HCT116 (cell line): ENCODE measurements at regions not wholly inside any gene's neighbourhood (a gene's known extent, or its start where the extent isn't known, plus 50 kb on each side); places are given as distances from the start of the nearest gene placed in this dataset.

Experiments
- ATAC-seq: fragments of 200-7000 bp; cut with Tn5 transposase; 2 replicates; pipeline ENCODE4 v1.9.1; 2020; ENCODE audit warnings: mild to moderate bottlenecking, moderate library complexity
- BruUV-seq: library from RNA; stranded (reverse); fragments of 400-500 nt; replicated peaks from 2 replicates; lab custom pipeline; 2021; lab: Mats Ljungman, UMichigan
- CTCF ChIA-PET: fragments of 300-600 bp; sonication (Branson Sonifier 250); formaldehyde crosslinking; loops from one replicate; lab custom pipeline; 2021; ENCODE audit warnings: antibody characterized with exemption; lab: Charles Lee
- POLR2A ChIA-PET: fragments of 300-600, 350-600 bp; sonication (Branson Sonifier 250); formaldehyde crosslinking; loops from one replicate; lab custom pipeline; 2021; ENCODE audit warnings: antibody characterized with exemption; lab: Charles Lee
- RAD21 ChIA-PET, 2 experiments: fragments of 300-600 bp; sonication (Branson Sonifier 250); formaldehyde crosslinking; loops; one replicate each; lab custom pipeline; 2023; ENCODE audit warnings: low total read pairs in 2 of 2; ENCODE audit not compliant: uncharacterized antibody in 2 of 2, unreplicated experiment in 2 of 2, low non-redundant PET in 1 of 2; lab: Charles Lee
- DNase-seq: peaks from one replicate; pipeline ENCODE4 v3.0.0-alpha.2; 2010; ENCODE audit warnings: low read depth, low spot score
- H2AFZ ChIP-seq: fragments of 200-600 bp; shearing (Covaris generic), sonication (generic); 2 replicates; pipeline ENCODE4 v1.6.1; 2017; ENCODE audit warnings: low read depth, mixed run types, mixed read lengths, antibody characterized with exemption, low read length; ENCODE audit not compliant: poor library complexity, severe bottlenecking
- H3K27ac ChIP-seq: 2 replicates; pipeline ENCODE4 v1.5.1; 2012; ENCODE audit warnings: low read depth, low read length
- H3K27me3 ChIP-seq: fragments of 200-600 bp; sonication (generic); 2 replicates; pipeline ENCODE4 v1.6.1; 2016; ENCODE audit warnings: mixed run types, low read length, mixed read lengths; ENCODE audit not compliant: insufficient read depth
- H3K36me3 ChIP-seq, 2 experiments: fragments of 200-500 bp in 1 of 2; fragments of 200-600 bp in 1 of 2; sonication (Bioruptor generic) in 1 of 2; sonication (generic) in 1 of 2; 2 replicates each; pipeline versions ENCODE4 v1.5.1 to v1.6.1; 2014 to 2016; ENCODE audit warnings: low read length in 2 of 2, inconsistent platforms in 1 of 2, mixed read lengths in 1 of 2, mixed run types in 1 of 2; ENCODE audit not compliant: insufficient read depth in 2 of 2, control insufficient read depth in 1 of 2
- H3K4me1 ChIP-seq, 2 experiments: fragments of 200-600 bp in 1 of 2; sonication (generic) in 1 of 2; 2 replicates each; pipeline versions ENCODE4 v1.5.1 to v1.6.1; 2012 to 2017; ENCODE audit warnings: low read length in 2 of 2, inconsistent platforms in 1 of 2, mild to moderate bottlenecking in 1 of 2, mixed read lengths in 1 of 2, mixed run types in 1 of 2, moderate library complexity in 1 of 2; ENCODE audit not compliant: insufficient read depth in 2 of 2, control insufficient read depth in 1 of 2
- H3K4me2 ChIP-seq: fragments of 200-600 bp; sonication (generic); 2 replicates; pipeline ENCODE4 v1.6.1; 2017; ENCODE audit warnings: mixed run types, low read length, mixed read lengths
- H3K4me3 ChIP-seq, 2 experiments: fragments of 200-600 bp in 1 of 2; sonication (generic) in 1 of 2; replicated peaks in 1 of 2; 2 replicates each; pipeline ENCODE4 v1.5.1; 2011 to 2016; ENCODE audit warnings: low read length in 2 of 2, control low read depth in 1 of 2, low read depth in 1 of 2, mild to moderate bottlenecking in 1 of 2, mixed read lengths in 1 of 2, mixed run types in 1 of 2
- H3K79me2 ChIP-seq: fragments of 200-600 bp; sonication (generic); 2 replicates; pipeline ENCODE4 v1.6.1; 2017; ENCODE audit warnings: mild to moderate bottlenecking, mixed run types, low read length, moderate library complexity, mixed read lengths; ENCODE audit not compliant: insufficient read depth
- H3K9ac ChIP-seq: fragments of 200-600 bp; sonication (generic); 2 replicates; pipeline ENCODE4 v1.6.1; 2016; ENCODE audit warnings: low read length, mixed read lengths
- H3K9me2 ChIP-seq: fragments of 200-600 bp; sonication (generic), shearing (Covaris generic); 2 replicates; pipeline ENCODE4 v1.6.1; 2017; ENCODE audit warnings: mixed run types, mild to moderate bottlenecking, moderate library complexity; ENCODE audit not compliant: insufficient read depth
- H3K9me3 ChIP-seq, 2 experiments: fragments of 200-500 bp in 1 of 2; fragments of 200-600 bp in 1 of 2; sonication (Bioruptor generic) in 1 of 2; sonication (generic) in 1 of 2; 2 replicates each; pipeline ENCODE4 v1.6.1; 2014 to 2017; ENCODE audit warnings: low read length in 2 of 2, mixed read lengths in 2 of 2, inconsistent platforms in 1 of 2, low read depth in 1 of 2, mild to moderate bottlenecking in 1 of 2, mixed run types in 1 of 2, moderate library complexity in 1 of 2; ENCODE audit not compliant: control insufficient read depth in 1 of 2, insufficient read depth in 1 of 2
- H4K20me1 ChIP-seq: fragments of 200-600 bp; sonication (generic), shearing (Covaris generic); 2 replicates; pipeline ENCODE4 v1.6.1; 2017; ENCODE audit warnings: mixed run types, mild to moderate bottlenecking, moderate library complexity; ENCODE audit not compliant: insufficient read depth
- ATF3 ChIP-seq: IDR thresholded peaks from 2 replicates; pipeline ENCODE4 v1.6.1; 2012
- CBX3 ChIP-seq: IDR thresholded peaks from 2 replicates; pipeline ENCODE4 v1.6.1; 2012; ENCODE audit warnings: low read depth
- CEBPB ChIP-seq: IDR thresholded peaks from 2 replicates; pipeline ENCODE4 v1.6.1; 2012; ENCODE audit warnings: low read depth
- CTCF ChIP-seq, 3 experiments: fragments of 200-600 bp in 1 of 3; sonication (generic) in 1 of 3; IDR thresholded peaks in 2 of 3; conservative IDR thresholded peaks in 1 of 3; 2 replicates each; pipeline ENCODE4 v1.5.1; 2012 to 2017; ENCODE audit warnings: low read depth in 2 of 3, low read length in 2 of 3, antibody characterized with exemption in 1 of 3, borderline replicate concordance in 1 of 3, control low read depth in 1 of 3, mild to moderate bottlenecking in 1 of 3, mixed read lengths in 1 of 3, mixed run types in 1 of 3, moderate library complexity in 1 of 3; ENCODE audit not compliant: insufficient read depth in 1 of 3
- EGR1 ChIP-seq: IDR thresholded peaks from 2 replicates; pipeline ENCODE4 v1.6.1; 2012; ENCODE audit warnings: low read depth
- ELF1 ChIP-seq: IDR thresholded peaks from 2 replicates; pipeline ENCODE4 v1.6.1; 2012; ENCODE audit warnings: low read depth, borderline replicate concordance
- EZH2 ChIP-seq: fragments of 200-600 bp; sonication (generic); IDR thresholded peaks from 2 replicates; pipeline ENCODE4 v1.6.1; 2017; ENCODE audit warnings: antibody characterized with exemption, mixed run types
- FOSL1 ChIP-seq: IDR thresholded peaks from 2 replicates; pipeline ENCODE4 v1.6.1; 2012; ENCODE audit warnings: low read depth
- JUND ChIP-seq: IDR thresholded peaks from 2 replicates; pipeline ENCODE4 v1.6.1; 2012
- MAX ChIP-seq: IDR thresholded peaks from 2 replicates; pipeline ENCODE4 v1.6.1; 2012
- POLR2A ChIP-seq: IDR thresholded peaks from 2 replicates; pipeline ENCODE4 v1.7.0; 2011; ENCODE audit warnings: borderline replicate concordance; ENCODE audit not compliant: insufficient read depth, insufficient read length; ENCODE audit errors: extremely low read depth
- POLR2AphosphoS5 ChIP-seq: IDR thresholded peaks from 2 replicates; pipeline ENCODE4 v1.6.1; 2011; ENCODE audit warnings: mild to moderate bottlenecking, low read depth, low read length, moderate library complexity
- RAD21 ChIP-seq: IDR thresholded peaks from 2 replicates; pipeline ENCODE4 v1.6.1; 2012; ENCODE audit warnings: low read depth, mild to moderate bottlenecking
- SIN3A ChIP-seq: IDR thresholded peaks from 2 replicates; pipeline ENCODE4 v1.6.1; 2012; ENCODE audit warnings: low read depth
- SP1 ChIP-seq: IDR thresholded peaks from 2 replicates; pipeline ENCODE4 v1.6.1; 2012; ENCODE audit warnings: low read depth
- SRF ChIP-seq: IDR thresholded peaks from 2 replicates; pipeline ENCODE4 v1.6.1; 2012; ENCODE audit warnings: low read depth
- YY1 ChIP-seq: IDR thresholded peaks from 2 replicates; pipeline ENCODE4 v1.6.1; 2011; ENCODE audit warnings: low read length, low read depth, moderate library complexity, mild to moderate bottlenecking; ENCODE audit not compliant: insufficient replicate concordance; ENCODE audit errors: extremely low read depth
- ZBTB33 ChIP-seq: IDR thresholded peaks from 2 replicates; pipeline ENCODE4 v1.6.1; 2011; ENCODE audit warnings: mild to moderate bottlenecking, low read length, moderate library complexity; ENCODE audit not compliant: insufficient replicate concordance; ENCODE audit errors: extremely low read depth
- intact Hi-C: fragments of 100-400 bp; cut with micrococcal nuclease; formaldehyde crosslinking; loops from 2 replicates; pipeline ENCODE4 v1.10.0; 2022

GRCh38 chrX:114097427-114097826, 486.5 kb upstream of the HTR2C start:
- BruUV-seq: no TSS peak
- Histone ChIP-seq H3K4me1 (no peaks in the 10 kb centered on the region), H3K27me3 (no peaks in the 10 kb centered on the region), H3K4me2 (no peak overlapping the region), H3K9ac (no peak overlapping the region), H2AFZ (no peak overlapping the region), H4K20me1 (no peaks in the 10 kb centered on the region), H3K9me3 (no peaks in the 10 kb centered on the region), H3K36me3 (no peaks in the 10 kb centered on the region), H3K27ac (no peak overlapping the region), H3K79me2 (no peaks in the 10 kb centered on the region), H3K9me2 (no peaks in the 10 kb centered on the region), H3K4me3 (no peak overlapping the region)
- CTCF ChIA-PET: no interaction called here
- no peak for ATAC-seq
- intact Hi-C loops: no loop called here
- no peak for TF ChIP-seq ATF3
- no peak for TF ChIP-seq CEBPB
- no peak for TF ChIP-seq SP1
- no peak for TF ChIP-seq CBX3
- TF ChIP-seq MAX: no peak
- no peak for TF ChIP-seq SIN3A
- TF ChIP-seq EZH2: no peak
- no peak for TF ChIP-seq POLR2A
- no peak for TF ChIP-seq FOSL1
- no peak for TF ChIP-seq ZBTB33
- no peak for TF ChIP-seq JUND
- no peak for TF ChIP-seq POLR2AphosphoS5
- no peak for TF ChIP-seq YY1
- TF ChIP-seq EGR1: no peak
- TF ChIP-seq ELF1: no peak
- TF ChIP-seq SRF: no peak
- TF ChIP-seq CTCF (IDR thresholded peaks at IDR 0.05 in 2 of 3, conservative IDR thresholded peaks at IDR 0.05 in 1 of 3; ENCODE audit: borderline replicate concordance in 1 of 3, insufficient read depth in 1 of 3, low read depth in 2 of 3, low read length in 2 of 3): no peak
- no peak for TF ChIP-seq RAD21
- RAD21 ChIA-PET: no interaction called here
- POLR2A ChIA-PET: no interaction called here
- DNase-seq: no peak
